Lung microvascular endothelial cell (primary cell): ENCODE measurements at regions not wholly inside any gene's neighbourhood (a gene's known extent, or its start where the extent isn't known, plus 50 kb on each side); places are given as distances from the start of the nearest gene placed in this dataset.
"Not testable (repeated sequence)": the region's sequence is repeated elsewhere in the genome, so short reads cannot be mapped to it uniquely, and the experiment has no call there.

Experiments
- DNase-seq, 2 donors: peaks; one replicate each; pipeline versions ENCODE4 v3.0.0 to v3.0.0-alpha.2; 2010; ENCODE audit warnings: low read depth in 2 of 2

GRCh38 chr3:157920822-157921700 is 185.2 kb downstream of the SHOX2 start:
- no peak for DNase-seq

- DNase-seq = no peak
Measured at GRCh38 chr3:157919319-157919887, 186.8 kb downstream of the SHOX2 start.

- DNase-seq = no peak
Measured at GRCh38 chr3:157918402-157918801, 187.8 kb downstream of the SHOX2 start.

GRCh38 chr3:157916672-157917071 is 189.5 kb downstream of the SHOX2 start:
- DNase-seq = no peak

GRCh38 chr3:157914882-157915281 is 191.3 kb downstream of the SHOX2 start:
- no peak for DNase-seq

GRCh38 chr3:157913741-157914150 is 192.5 kb downstream of the SHOX2 start:
- DNase-seq = no peak

- DNase-seq = no peak
Measured at GRCh38 chr3:157912514-157913451, 193.4 kb downstream of the SHOX2 start.

GRCh38 chr3:157906627-157907026 is 199.6 kb downstream of the SHOX2 start:
- DNase-seq = no peak

- no peak for DNase-seq
Measured at GRCh38 chr3:157905885-157906284, 200.3 kb downstream of the SHOX2 start.

GRCh38 chr3:157902680-157903079 is 203.5 kb downstream of the SHOX2 start:
- DNase-seq = not testable (repeated sequence)

- no peak for DNase-seq
Measured at GRCh38 chr3:157888040-157888439, 218.2 kb downstream of the SHOX2 start.

- no peak for DNase-seq
Measured at GRCh38 chr3:157876556-157876955, 229.7 kb downstream of the SHOX2 start.

- DNase-seq = no peak
Measured at GRCh38 chr3:157872902-157873301, 233.3 kb downstream of the SHOX2 start.

- DNase-seq = no peak
Measured at GRCh38 chr3:157871838-157872460, 234.3 kb downstream of the SHOX2 start.

GRCh38 chr3:157871248-157871647 is 235.0 kb downstream of the SHOX2 start:
- DNase-seq = no peak

- no peak for DNase-seq
Measured at GRCh38 chr3:157868946-157869345, 237.3 kb downstream of the SHOX2 start.

- DNase-seq = no peak
Measured at GRCh38 chr3:157868196-157868595, 238.0 kb downstream of the SHOX2 start.

- DNase-seq = peak; percentile 35 to 52
Measured at GRCh38 chr3:157865352-157866000, 240.7 kb downstream of the SHOX2 start.

- no peak for DNase-seq
Measured at GRCh38 chr3:157861076-157861765, 245.0 kb downstream of the SHOX2 start.

- no peak for DNase-seq
Measured at GRCh38 chr3:157859541-157859940, 246.7 kb downstream of the SHOX2 start.
